ENCODE measurements at regions not wholly inside any gene's neighbourhood (a gene's known extent, or its start where the extent isn't known, plus 50 kb on each side); places are given as distances from the start of the nearest gene placed in this dataset.

DNA sequence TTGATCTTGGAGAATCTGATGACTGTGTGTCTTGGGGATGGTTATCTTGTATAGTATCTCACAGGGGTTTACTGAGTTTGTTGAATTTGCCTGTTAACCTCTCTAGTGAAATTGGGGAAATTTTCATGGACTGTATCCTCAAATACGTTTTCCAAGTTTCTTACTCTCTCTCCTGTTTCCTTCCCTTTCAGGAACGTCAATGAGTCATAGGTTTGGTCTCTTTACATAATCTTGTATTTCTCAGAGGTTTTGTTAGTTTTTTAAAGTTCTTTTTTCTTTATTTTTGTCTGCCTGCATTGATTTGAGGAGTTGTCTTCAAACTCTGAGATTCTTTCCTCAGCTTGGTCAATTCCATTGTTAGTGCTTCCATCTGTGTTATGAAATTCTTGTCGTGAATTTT is 227.7 kb upstream of the GPRIN3 start:
- H3K9me3 ChIP-seq (ENCODE audit: insufficient read depth, low read length) = no peaks in the 10 kb centered on the region
- peaks cover 6% of the 10 kb centered on the region for H3K4me1 ChIP-seq (ENCODE audit: low read length)
- no peak overlapping the region for H2AFZ ChIP-seq (ENCODE audit: low read depth, low read length)
- no peak for TF ChIP-seq EZH2phosphoT487 (IDR thresholded peaks at IDR 0.05; ENCODE audit: low read depth)
- TF ChIP-seq, protein P1, sequence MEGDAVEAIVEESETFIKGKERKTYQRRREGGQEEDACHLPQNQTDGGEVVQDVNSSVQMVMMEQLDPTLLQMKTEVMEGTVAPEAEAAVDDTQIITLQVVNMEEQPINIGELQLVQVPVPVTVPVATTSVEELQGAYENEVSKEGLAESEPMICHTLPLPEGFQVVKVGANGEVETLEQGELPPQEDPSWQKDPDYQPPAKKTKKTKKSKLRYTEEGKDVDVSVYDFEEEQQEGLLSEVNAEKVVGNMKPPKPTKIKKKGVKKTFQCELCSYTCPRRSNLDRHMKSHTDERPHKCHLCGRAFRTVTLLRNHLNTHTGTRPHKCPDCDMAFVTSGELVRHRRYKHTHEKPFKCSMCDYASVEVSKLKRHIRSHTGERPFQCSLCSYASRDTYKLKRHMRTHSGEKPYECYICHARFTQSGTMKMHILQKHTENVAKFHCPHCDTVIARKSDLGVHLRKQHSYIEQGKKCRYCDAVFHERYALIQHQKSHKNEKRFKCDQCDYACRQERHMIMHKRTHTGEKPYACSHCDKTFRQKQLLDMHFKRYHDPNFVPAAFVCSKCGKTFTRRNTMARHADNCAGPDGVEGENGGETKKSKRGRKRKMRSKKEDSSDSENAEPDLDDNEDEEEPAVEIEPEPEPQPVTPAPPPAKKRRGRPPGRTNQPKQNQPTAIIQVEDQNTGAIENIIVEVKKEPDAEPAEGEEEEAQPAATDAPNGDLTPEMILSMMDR (IDR thresholded peaks at IDR 0.05; ENCODE audit: low read depth, low read length) = no peak
- H3K79me2 ChIP-seq (ENCODE audit: low read length) = no peaks in the 10 kb centered on the region
- no peaks in the 10 kb centered on the region for H3K27me3 ChIP-seq (ENCODE audit: low read depth, low read length)
- no peaks in the 10 kb centered on the region for H4K20me1 ChIP-seq (ENCODE audit: insufficient read depth, low read length)
- H3K27ac ChIP-seq (ENCODE audit: low read length) = no peak overlapping the region
- H3K4me2 ChIP-seq (ENCODE audit: low read length) = no peak overlapping the region
- H3K9ac ChIP-seq (ENCODE audit: low read length) = no peak overlapping the region
- H3K4me3 ChIP-seq (ENCODE audit: low read length) = no peak overlapping the region
- no peaks in the 10 kb centered on the region for H3K36me3 ChIP-seq (replicated peaks; ENCODE audit: low read depth, low read length)

- Histone ChIP-seq H3K27ac (ENCODE audit: low read length) (no peak overlapping the region), H2AFZ (ENCODE audit: low read depth, low read length) (no peak overlapping the region), H3K9ac (ENCODE audit: low read length) (no peak overlapping the region), H4K20me1 (ENCODE audit: insufficient read depth, low read length) (no peaks in the 10 kb centered on the region), H3K4me3 (ENCODE audit: low read length) (no peak overlapping the region), H3K4me2 (ENCODE audit: low read length) (no peak overlapping the region), H3K27me3 (ENCODE audit: low read depth, low read length) (no peaks in the 10 kb centered on the region), H3K36me3 (replicated peaks; ENCODE audit: low read depth, low read length) (no peaks in the 10 kb centered on the region), H3K79me2 (ENCODE audit: low read length) (no peaks in the 10 kb centered on the region), H3K9me3 (ENCODE audit: insufficient read depth, low read length) (no peaks in the 10 kb centered on the region), H3K4me1 (ENCODE audit: low read length) (no peaks in the 10 kb centered on the region)
- TF ChIP-seq, protein P1 (IDR thresholded peaks at IDR 0.05; ENCODE audit: low read depth, low read length) = no peak
- TF ChIP-seq EZH2phosphoT487 (IDR thresholded peaks at IDR 0.05; ENCODE audit: low read depth) = no peak
Measured at GRCh38 chr4:89534356-89534755, 226.8 kb upstream of the GPRIN3 start.

- Histone ChIP-seq H3K4me2 (ENCODE audit: low read length) (no peak overlapping the region), H3K27me3 (ENCODE audit: low read depth, low read length) (no peaks in the 10 kb centered on the region), H3K9ac (ENCODE audit: low read length) (no peak overlapping the region), H3K4me1 (ENCODE audit: low read length) (no peaks in the 10 kb centered on the region), H2AFZ (ENCODE audit: low read depth, low read length) (no peak overlapping the region), H3K79me2 (ENCODE audit: low read length) (no peaks in the 10 kb centered on the region), H3K36me3 (replicated peaks; ENCODE audit: low read depth, low read length) (no peaks in the 10 kb centered on the region), H3K27ac (ENCODE audit: low read length) (no peak overlapping the region), H3K9me3 (ENCODE audit: insufficient read depth, low read length) (no peaks in the 10 kb centered on the region), H3K4me3 (ENCODE audit: low read length) (no peak overlapping the region), H4K20me1 (ENCODE audit: insufficient read depth, low read length) (no peaks in the 10 kb centered on the region)
- TF ChIP-seq, protein P1 (IDR thresholded peaks at IDR 0.05; ENCODE audit: low read depth, low read length) = no peak
- no peak for TF ChIP-seq EZH2phosphoT487 (IDR thresholded peaks at IDR 0.05; ENCODE audit: low read depth)
Measured at GRCh38 chr4:89531932-89532640, 224.5 kb upstream of the GPRIN3 start.

GRCh38 chr4:89528526-89529133 is 221.0 kb upstream of the GPRIN3 start:
- H2AFZ ChIP-seq (ENCODE audit: low read depth, low read length) = no peak overlapping the region
- H3K36me3 ChIP-seq (replicated peaks; ENCODE audit: low read depth, low read length) = no peaks in the 10 kb centered on the region
- no peak overlapping the region for H3K27ac ChIP-seq (ENCODE audit: low read length)
- H3K9ac ChIP-seq (ENCODE audit: low read length) = no peak overlapping the region
- peaks cover 4% of the 10 kb centered on the region; the same call in 1 of the 2 replicates for H3K4me1 ChIP-seq (ENCODE audit: low read length)
- H3K27me3 ChIP-seq (ENCODE audit: low read depth, low read length) = no peaks in the 10 kb centered on the region
- H4K20me1 ChIP-seq (ENCODE audit: insufficient read depth, low read length) = no peaks in the 10 kb centered on the region
- TF ChIP-seq, protein P1 (IDR thresholded peaks at IDR 0.05; ENCODE audit: low read depth, low read length) = no peak
- TF ChIP-seq EZH2phosphoT487 (IDR thresholded peaks at IDR 0.05; ENCODE audit: low read depth) = no peak
- H3K9me3 ChIP-seq (ENCODE audit: insufficient read depth, low read length) = no peaks in the 10 kb centered on the region
- no peaks in the 10 kb centered on the region for H3K79me2 ChIP-seq (ENCODE audit: low read length)
- H3K4me2 ChIP-seq (ENCODE audit: low read length) = no peak overlapping the region
- H3K4me3 ChIP-seq (ENCODE audit: low read length) = no peak overlapping the region
